GM19328 (cell line): ENCODE measurements at regions not wholly inside any gene's neighbourhood (a gene's known extent, or its start where the extent isn't known, plus 50 kb on each side); places are given as distances from the start of the nearest gene placed in this dataset.

Experiments
- ATAC-seq: cut with Tn5 transposase; IDR thresholded peaks from one replicate; pipeline ENCODE4 v1.9.1; 2021; ENCODE audit warnings: mild to moderate bottlenecking, moderate library complexity; ENCODE audit not compliant: unreplicated experiment

- no peak for ATAC-seq
Observed at GRCh38 chr1:190540366-190540765, 62.7 kb upstream of the BRINP3 start.

- ATAC-seq = no peak
Observed at GRCh38 chr1:190551638-190552037, 74.0 kb upstream of the BRINP3 start.

GRCh38 chr1:190560161-190560681 lies 82.6 kb upstream of the BRINP3 start:
- no peak for ATAC-seq

DNA sequence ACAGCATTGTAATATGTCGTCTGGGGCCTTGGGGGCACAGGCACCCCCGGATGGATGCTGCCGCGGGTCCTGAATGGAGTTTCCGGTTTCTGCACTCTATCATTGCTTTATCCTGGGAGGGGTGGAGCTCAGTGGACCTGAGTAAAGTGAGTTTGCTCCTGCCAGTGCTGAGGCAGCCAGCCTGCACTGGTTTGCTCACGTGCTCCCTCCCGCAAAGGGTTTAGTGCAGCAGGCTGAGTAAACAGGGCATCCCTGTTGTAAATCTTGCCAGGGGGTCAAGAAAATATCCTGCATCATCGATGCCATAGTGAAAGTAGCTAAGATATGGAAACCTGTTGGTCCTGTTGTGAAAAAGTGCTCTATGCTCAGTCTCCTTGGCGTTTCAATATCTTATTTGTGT lies 85.6 kb upstream of the BRINP3 start:
- ATAC-seq = no peak

DNA sequence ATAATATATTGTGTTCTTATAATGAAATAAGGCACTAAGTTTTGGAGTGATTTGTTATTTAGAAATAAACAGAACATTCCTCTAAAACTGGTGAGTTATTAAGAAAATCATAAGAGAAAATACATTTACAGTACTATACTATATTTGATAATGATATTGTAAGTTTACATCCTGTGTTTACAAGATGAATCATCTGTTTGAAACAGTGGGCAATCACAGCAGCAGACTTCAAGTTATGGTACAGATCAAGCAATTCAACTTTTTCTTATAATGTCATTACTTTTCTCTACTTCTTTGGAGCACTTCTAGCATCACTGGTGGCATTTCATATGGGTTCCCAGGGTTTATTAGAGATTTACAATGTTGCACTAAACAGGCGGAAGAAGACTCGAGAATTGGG lies 86.5 kb upstream of the BRINP3 start:
- no peak for ATAC-seq

- ATAC-seq = no peak
Observed at GRCh38 chr1:190578017-190578416, 100.4 kb upstream of the BRINP3 start.

- ATAC-seq = no peak
Observed at GRCh38 chr1:190578526-190578925, 100.9 kb upstream of the BRINP3 start.

DNA sequence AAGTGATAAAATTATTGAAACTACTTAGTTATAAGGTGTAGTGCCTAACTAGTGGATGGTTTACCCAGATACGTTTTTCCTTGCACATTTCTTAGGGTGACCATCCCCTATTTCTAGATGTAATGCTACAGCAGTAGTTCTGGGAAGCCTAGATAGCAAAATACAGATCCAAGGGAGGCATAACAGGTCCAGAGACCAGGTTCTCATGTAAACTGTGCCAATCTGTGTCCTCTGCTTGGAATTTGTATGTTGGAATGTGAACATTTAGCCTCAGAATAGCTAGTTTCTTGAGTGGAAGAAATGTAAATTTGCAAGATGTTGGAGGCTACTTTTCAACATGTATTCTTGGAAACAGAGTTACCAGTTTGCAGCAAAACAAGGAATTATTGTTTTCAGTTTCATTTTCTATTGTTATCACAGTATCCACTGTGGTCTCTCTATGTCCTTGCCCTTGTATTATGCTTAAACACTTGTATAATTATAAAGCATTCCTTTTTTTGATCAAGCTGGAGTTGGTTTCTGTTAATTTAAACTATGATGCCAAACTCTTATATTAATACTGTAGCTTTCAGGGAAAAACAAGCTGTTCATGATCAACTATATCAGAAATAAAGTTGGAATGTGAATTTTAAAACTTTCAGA lies 102.0 kb upstream of the BRINP3 start:
- ATAC-seq = no peak

DNA sequence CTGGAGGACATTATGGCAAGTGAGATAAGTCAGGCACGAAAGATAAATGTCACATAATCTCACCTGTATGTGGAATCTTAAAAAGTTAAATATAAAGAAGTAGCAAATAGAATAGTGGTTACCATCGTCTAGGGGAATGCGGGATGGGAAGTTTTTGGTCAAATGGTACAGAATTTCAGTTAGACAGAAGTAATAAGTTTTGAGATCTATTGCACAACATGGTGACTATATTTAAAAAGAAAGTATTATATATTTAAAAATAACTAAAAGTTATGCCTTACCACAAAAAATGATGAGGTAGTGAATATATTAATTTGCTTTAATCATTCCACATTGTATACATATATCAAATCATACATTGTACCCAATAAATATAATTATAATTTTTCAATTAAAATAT lies 106.2 kb upstream of the BRINP3 start:
- no peak for ATAC-seq

GRCh38 chr1:190588424-190588823 lies 110.8 kb upstream of the BRINP3 start:
- no peak for ATAC-seq

DNA sequence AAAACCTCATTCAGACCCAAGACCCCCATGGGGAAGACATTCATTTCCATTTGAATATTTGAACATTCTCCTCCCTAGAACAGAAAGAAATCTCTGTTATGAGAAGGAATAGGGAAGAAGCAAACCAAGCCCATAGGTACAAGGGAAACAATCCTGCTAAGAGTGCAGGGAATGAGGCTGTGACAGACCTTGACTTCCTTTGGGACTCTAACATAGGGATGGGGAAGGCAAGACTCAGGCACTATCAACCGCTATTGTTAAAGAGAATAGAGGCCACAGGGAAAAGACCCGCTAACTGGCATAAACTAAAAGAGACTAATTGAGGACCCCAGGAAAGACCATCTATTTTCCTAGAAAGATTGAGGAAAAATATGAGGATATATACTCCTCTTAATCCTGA lies 117.8 kb upstream of the BRINP3 start:
- no peak for ATAC-seq

DNA sequence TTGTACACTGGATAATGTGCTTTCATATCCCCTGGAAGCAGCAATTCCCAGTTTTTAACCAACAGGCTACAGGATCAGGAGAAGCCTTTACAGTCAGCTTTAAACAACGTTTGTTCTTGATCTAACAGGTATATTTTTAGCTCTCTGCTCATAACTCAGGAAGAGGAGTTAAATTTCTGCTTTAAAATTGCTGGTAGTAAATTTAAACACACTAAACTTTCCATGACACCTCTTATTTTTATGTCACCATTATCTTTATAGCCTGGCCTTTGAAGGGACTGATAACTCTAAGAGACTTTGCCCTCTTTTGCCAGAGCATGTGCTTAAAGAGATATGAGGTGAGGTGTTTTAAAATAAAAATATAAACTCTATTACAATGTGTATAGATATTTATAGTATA lies 119.6 kb upstream of the BRINP3 start:
- no peak for ATAC-seq

DNA sequence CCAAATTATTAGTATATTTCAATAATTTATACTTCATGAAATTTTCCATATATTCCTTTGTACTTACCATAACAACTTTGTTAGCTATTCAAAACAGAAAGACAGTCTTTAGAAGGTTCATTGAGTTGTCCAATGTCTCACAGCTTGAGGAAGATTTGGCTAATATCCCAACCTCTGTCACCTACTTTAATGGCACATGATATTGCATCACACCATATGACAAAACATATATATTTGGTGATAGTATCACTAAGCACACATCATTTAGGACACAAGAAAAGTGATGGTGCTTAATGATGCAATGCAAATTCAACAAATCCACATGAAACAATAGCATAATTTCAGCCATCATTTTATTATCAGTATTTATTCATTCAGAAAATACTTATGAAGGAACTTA lies 122.0 kb upstream of the BRINP3 start:
- ATAC-seq = no peak

DNA sequence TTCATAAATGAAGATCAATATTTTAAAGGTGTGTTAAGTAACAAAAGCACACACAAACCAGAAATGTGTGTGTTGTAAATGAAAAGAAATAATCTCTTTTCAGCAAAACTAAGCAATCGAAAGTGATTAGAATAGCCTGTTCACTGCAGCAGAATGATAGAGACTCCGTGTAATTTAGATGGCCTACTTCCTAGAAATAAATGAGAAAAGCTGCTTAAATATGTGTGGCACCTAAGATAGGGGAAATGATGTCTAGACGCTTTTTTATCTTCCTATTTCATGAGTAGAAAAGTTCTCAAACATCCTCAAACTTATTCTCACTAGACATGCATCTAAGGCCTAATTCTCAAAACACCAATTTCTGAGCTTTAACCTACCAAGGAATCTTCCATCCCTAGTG lies 124.7 kb upstream of the BRINP3 start:
- ATAC-seq = no peak

- ATAC-seq = no peak
Observed at GRCh38 chr1:190608282-190608681, 130.6 kb upstream of the BRINP3 start.

DNA sequence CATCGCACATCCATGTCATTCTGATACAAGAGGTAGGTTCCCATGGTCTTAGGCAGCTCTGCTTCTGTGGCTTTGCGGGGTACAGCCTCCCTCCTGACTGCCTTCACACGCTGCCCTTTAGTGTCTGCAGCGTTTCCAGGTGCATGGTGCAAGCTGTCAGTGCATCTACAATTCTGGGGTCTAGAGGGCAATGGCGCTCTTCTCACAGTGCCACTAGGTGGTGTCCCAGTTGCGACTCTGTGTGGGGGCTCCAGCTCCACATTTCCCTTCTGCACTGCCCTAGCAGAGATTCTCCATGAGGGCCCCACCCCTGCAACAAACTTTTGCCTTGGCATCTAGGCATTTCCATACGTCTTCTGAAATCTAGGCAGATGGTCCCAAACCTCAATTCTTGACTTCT lies 138.2 kb upstream of the BRINP3 start:
- no peak for ATAC-seq

DNA sequence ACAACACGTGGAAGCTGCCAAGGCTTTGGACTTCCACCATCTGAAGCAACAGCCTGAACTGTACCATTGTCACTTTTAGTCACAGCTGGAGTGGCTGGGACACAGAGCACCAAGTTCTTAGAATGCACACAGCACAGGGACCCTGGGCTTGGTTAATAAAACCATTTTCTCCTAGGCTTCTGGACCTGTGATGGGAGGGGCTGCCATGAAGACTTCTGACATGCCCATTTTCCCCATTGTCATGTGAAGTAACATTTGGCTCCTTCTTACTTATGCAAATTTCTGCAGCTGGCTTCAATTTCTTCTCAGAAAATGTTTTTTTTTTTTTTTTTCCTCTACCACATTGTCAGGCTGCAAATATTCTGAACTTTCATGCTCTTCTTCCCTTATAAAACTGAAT lies 138.6 kb upstream of the BRINP3 start:
- ATAC-seq = no peak

DNA sequence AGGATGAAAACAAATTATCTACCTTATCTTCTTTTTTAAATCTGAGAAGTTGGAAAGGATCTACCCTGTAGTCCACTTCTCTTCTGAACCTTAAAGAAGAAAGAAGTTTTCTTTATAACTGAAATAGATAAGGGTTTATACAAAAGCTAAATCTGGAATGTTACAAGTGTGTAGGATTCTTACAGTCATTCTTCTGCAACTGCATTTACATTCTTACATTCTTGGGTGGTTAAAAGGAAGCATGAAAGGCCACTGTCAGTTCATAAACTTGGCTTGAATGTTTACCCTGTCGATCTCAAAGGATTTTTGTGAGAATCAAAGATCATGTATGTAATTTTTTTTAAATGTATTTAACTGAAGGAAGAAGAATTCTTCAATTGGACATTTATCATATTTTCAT lies 142.1 kb upstream of the BRINP3 start:
- no peak for ATAC-seq

GRCh38 chr1:190633488-190633887 lies 155.8 kb upstream of the BRINP3 start:
- ATAC-seq = no peak

DNA sequence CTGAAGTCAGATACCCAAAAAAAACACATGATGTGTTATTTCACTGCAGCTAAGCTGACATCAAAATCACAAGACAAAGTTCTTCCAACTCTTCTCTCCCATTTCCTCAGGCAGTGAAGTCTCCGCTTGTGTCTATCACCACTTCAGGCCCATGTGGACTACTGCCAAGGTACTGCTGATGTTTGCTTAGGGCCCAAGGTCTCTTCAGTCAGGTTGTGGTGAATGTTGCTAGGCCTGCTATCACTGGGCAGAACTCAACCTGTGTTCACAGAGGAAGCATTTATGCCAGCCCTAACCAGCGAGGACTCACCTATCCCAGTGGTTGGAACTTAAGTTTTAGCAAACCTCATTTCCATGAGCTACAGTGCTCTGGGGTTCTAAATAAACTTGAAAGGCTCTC lies 156.5 kb upstream of the BRINP3 start:
- ATAC-seq = no peak

DNA sequence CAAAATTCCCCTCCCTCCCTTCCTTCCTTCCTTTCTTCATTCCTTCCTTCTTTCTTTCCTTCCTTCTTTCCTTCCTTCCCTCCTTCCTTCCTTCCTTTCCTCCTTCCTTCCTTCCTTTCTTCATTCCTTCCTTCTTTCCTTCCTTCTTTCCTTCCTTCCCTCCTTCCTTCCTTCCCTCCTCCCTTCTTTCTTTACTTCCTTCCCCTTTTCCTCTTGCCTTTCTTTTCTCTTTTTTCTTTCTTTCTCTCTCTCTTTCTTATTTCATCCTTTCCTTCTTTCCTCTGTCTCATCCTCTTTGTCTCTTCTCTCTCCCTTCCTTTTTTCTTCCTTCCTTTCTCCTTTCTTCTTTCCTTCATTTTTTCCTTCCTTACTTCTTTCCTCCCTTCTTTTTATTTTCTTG lies 171.9 kb upstream of the BRINP3 start:
- ATAC-seq = no peak

GRCh38 chr1:190658907-190659306 lies 181.2 kb upstream of the BRINP3 start:
- ATAC-seq = no peak

DNA sequence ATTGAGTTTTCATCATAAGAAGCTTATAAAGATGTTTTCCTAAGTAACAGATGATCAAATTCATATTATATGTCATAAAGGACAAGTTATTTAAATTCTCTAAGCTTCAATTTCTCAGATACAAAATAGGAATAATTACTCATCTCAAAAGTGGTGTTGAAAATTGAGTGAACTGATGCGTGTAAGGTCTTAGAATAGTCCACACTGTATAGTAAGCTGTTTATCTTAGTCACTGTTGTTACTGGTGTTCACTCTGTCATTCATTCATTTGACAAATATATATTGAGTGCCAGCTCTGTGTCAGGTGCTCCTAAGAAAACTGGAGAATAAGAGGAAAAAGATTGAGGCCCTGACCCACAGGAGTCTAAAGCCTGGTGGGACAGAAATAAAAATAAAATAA lies 186.3 kb upstream of the BRINP3 start:
- ATAC-seq = no peak
